Suppressor macrophage treated with lipopolysaccharide for 4 hours (primary cell): ENCODE measurements at regions not wholly inside any gene's neighbourhood (a gene's known extent, or its start where the extent isn't known, plus 50 kb on each side); places are given as distances from the start of the nearest gene placed in this dataset.
"Not testable (repeated sequence)": the region's sequence is repeated elsewhere in the genome, so short reads cannot be mapped to it uniquely, and the experiment has no call there.

ENCODE experiments used
- DNase-seq: peaks from one replicate; pipeline ENCODE4 v3.0.0-alpha.2; 2020

DNA sequence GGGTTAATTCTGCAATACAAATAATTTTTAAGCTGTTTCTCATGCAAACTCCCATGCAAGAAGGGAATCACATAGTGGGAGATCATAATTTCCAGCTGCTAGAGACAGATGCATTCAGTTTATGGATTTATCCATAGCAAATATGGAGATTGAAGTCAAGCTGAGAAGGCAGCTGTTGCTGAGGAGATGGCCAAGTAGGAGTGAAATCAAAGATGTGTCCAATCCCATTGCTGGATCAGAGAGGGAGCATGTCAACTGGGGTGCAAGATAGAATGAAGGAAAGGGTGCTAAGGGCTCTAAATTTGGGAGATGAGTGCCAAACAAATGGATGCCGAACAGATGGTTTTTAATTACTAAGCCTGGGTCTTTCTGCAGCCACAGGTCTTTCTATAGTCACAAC is 504.5 kb downstream of the NFIB start:
- DNase-seq: no peak

DNA sequence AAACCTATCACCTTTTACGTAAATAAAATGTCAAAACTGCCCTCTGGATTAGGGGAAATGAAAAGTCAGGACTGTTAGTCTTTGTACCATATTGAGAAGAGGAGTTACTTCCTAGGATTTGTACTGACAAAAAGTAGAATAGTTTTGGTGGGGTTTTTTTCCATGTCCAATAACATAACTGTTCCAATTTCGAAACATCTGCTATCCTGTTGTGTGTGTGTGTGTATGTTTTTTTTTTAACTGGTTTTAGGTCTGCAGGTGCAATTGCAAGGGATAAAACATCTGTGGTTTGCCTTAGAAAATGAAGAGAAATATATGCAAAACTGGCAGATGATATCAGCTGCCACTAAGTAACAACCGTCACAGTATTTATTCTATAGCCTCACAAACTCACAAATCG is 506.8 kb downstream of the NFIB start:
- no peak for DNase-seq

DNA sequence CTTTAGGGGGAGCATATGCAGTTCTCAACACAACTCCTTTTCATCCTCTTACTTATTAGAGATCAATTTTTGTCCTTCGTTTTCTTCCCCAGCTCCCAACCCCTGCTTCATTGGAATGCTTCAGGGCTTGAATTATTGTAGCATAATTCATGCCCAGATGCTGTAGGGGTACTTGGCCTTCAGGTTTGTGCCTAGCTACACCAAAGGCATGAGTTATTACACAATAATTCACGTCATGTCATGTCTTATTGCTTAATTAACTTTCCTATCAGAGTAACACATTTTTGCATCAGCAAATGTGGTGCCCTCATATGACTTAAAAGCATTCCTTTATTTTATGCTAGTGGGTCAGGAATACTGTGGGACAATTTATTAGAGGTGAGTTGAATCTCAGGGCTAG is 507.2 kb downstream of the NFIB start:
- DNase-seq: no peak

DNA sequence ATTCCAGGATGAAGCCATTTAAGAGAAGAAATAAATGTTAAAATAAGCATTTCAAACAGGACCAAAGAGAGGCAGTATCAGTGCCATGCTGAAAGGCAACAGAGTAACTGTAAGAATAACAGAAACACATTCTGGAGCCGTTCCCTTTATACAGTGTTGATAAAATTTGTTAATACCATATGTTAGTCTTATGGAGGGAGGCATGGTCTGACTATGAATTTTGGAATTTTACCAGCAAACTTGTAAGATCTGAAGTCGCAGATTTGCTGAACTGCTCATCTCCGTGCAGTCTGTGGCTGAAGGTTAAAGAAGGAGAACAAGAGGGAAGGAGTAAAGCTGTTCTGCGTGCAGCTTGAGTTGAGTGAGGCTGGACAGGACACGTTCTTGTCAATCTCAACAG is 508.4 kb downstream of the NFIB start:
- DNase-seq: no peak

DNA sequence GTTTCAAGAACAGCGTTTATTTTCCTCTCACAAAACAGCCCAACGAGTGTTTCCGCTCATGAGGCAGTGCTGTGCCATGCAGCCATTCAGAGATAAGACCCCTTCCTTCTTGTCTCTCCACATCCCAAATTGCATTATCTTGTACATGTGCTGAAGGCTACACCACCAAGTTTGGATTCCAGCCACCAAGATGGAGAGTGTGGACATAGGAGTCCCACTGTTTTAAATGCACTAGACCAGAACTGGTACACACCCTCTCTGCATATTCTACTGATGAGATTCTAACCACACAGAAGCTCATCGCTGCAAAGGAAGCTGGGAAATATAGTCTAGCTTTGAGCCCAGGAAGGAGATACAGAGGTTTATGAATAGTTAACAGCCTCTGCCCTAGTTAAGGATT is 509.4 kb downstream of the NFIB start:
- DNase-seq: no peak

DNA sequence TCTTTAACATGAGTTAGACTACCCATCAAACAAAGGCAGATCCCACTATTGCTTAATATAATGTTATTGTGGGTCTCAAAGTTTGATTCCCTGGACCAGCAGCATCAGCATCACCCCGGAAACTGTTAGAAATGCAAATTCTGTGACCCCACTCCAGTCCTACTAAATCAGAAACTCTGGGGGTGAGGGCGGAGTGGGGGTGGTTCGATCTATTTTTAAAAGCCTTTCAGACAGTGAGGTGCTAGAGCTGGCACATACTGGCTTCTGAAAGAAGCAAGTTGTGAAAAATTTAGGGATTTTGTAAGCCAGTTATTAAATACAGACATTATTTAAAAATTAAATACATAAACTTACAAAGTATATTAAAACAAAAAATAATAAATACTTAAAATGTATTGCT is 513.2 kb downstream of the NFIB start:
- DNase-seq: no peak

DNA sequence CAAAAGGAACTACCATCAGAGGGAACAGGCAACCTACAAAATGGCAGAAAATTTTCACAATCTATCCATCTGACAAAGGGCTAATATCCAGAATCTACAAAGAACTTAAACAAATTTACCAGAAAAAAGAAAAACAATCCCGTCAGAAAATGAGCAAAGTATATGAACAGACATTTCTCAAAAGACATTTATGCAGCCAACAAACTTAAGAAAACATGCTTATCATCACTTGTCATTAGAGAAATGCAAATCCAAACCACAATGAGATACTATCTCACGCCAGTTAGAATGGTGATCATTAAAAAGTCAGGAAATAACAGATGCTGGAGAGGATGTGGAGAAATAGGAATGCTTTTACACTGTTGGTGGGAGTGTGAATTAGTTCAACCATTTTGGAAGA is 516.2 kb downstream of the NFIB start:
- not testable (repeated sequence) for DNase-seq

DNA sequence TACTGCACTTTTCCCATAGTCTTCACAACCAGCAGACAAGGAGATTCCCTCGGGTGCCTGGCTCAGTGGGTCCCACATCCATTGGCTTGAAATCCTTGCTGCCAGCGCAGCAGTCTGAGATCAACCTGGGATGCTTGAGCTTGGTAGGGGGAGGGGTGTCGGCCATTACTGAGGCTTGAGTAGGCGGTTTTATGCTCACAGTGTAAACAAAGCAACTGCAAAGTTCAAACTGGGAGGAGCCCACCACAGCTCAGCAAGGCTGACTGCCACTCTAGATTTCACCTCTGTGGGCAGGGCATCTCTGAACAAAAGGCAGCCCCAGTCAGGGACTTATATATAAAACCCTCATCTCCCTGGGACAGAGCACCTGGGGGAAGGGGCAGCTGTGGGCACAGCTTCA is 512.3 kb upstream of the MPDZ start:
- DNase-seq: no peak

DNA sequence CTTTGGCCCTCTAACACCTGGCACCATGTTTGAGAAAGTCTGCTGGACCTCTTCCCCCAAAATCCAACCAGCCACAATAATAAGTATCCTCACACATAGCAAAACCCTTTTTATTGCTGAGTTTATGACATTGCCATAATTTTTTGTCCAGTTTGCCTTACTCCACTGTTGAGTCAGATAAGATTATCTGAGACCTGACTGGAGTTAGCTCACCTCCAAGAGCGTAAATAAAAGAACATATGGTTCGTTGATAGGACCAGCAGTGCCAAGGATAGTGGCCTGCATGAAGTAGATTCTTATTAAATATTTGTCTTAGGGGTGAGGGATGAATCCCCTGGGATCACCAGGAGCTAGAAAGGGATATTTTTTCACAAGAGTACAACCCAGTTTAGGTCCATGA is 510.6 kb upstream of the MPDZ start:
- DNase-seq: no peak

DNA sequence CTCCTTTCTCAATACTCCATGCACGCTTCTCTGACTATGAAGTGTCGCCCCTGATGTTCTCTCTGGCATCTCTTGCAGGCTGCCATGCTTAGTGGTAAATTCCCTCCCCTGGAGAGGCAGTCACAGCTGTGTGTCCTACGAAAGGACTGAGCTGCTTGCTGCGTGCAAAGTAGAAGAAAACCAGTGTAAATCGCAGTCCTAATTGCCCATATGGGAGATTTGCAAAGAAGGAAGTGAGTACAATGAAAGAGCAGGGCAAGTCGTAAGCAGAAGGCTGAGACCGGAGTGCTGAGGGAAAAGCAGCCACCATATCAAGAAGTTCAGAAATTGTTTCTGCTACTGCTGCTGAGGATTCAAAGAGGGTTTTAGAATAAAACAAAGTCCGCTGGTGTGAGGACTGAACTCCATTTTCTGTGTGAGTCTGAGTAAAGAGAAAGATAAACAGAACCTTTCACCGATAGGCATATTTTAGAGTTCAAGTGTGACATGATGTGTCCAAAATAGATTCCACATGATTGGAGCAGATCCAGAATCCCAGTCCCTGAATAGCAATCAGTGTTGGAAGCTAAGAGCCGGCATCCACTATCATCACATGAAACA is 507.8 kb upstream of the MPDZ start:
- no peak for DNase-seq

DNA sequence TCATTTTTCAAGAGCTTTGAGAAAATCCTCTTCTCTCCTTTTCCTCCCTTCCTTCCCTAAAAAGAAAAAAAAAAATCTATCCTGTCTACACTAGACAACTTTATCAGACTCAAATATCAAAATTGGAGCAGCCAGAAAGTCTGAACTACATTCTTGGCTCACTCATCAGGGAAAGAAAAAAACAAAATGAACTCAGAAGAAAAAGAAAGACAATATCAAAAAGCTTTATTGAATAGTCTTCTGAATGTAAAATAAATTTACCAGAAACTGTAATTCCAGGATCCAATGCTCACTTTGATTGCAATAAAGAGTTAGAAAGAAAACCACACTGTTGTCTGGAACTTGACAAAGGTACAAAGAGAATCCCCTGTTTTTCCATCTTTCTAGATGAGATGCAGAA is 507.2 kb upstream of the MPDZ start:
- DNase-seq: no peak

DNA sequence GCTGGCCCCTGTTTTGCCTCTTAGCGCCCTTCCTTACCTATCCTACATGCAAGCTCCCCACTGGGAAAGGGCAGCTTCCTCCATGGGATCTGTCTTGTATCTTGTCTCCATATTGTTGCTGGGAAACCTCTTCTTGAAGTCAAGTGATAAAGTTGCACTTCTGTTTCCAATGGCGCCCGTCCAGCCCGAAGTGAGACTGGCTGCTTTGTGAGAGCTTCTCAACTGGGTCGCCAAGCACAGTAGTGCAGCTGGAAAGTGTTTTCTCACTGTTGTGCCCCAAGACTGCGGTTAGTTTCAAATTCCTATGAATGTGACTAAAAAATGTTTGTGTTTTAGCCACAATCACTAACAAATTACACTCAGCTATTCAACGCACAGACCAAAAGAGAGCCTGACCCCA is 506.6 kb upstream of the MPDZ start:
- DNase-seq: no peak

DNA sequence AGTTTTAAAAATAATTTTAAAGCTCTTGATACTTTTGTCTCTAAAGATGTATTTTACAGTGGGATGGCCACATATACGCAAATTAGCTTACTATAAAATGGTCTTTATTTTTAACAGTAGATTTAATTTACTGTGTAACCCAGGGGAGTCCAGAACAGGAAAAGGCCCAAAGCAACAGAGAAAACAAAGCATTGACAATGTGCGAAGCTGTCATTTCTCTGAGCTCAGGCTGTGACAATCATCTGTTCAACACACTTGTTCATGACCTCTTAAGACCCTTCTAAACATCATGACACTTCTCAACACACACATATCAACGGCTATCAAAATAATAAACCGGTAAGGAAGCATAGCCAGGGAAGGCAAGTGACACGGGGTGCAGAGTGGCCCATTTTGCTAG is 499.6 kb upstream of the MPDZ start:
- no peak for DNase-seq

DNA sequence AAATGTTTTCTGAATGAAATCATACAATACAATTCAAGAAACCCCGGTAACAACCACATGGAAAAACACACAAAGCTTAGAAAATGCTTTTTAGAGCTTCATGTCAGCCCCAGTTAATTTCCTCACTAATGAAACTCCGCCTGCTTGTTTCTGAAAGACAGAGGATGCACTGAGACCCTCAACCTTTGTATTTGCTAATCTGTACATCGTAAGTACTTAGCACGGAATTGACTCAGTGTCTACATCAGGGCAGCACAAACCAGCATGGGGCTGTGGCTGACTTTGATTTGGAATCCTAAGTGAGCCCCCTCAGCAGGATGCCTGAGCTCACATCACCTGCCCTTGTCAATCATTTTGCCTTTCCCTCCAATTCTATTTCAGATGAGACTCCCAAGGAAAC is 499.1 kb upstream of the MPDZ start:
- no peak for DNase-seq

DNA sequence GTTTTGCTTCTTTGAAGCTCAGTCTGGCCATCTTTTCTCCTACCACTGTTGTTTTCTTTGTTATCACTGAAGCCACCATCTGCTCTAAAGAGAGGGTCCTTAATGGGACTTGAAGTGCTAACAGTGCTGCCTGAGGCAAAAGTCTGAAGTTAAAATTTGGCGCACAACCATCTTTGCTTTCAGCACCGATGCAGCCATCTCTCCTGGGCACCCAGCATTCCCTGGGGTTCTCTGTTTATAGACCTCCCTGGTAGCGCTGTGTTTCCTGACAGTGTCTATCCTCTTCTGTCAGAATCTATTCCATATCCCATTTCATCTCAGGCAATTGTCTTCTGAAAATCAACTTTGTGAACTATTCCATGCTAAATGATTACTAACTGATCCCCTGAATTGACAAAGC is 491.5 kb upstream of the MPDZ start:
- DNase-seq: no peak

DNA sequence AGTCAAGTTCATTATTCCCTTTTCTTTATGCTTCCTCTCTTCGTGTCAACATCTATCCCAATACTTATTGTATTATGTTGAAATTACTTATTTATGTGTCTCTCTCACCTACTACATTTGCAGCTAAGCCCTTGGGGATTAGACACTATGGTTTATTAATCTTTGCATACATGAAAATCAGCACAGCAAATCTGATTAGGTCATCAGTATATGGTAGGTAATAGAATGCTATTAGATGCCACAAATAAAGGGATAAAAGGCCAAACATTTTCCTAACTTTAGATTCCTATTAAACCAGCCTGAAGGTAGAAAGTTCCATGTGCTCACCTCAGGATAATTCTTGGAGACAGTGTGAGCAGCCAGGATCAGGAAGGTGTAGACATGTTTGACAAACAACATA is 490.1 kb upstream of the MPDZ start:
- no peak for DNase-seq

DNA sequence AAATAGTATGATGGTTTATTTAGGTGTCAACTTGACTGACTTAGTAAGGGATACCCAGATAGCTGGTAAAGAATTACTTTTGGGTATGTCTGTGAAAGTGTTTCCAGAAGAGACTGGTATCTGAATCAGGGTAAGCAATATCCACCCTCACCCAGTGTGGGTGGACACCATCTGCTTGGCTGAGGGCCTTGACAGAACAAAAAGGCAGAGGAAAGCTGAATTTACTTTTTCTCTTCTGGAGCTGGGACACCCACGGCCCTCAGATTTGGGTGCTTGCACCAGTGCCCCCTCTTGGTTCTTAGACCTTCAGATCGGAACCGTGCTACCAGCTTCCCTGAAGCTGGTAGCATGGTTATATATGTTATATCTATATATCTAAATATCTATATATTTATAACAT is 489.5 kb upstream of the MPDZ start:
- no peak for DNase-seq

DNA sequence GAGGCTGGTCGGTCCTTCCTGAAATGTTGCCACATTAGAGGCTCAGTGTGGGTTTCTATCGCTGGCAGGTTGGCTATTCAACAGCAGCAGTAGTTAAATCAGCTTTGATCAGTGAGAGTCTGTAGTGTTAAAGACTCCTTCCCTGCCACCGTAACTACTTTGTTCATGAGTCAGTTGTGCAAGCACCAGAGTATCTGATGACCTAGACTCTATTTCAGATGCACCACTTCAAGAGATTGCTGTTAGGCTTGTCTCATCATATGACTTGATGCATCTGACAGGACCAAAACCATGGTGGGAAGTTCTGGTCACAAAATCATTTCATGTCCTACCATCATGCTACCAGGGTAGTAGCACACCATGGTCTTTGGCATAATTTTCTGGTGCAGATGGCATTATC is 482.7 kb upstream of the MPDZ start:
- no peak for DNase-seq

DNA sequence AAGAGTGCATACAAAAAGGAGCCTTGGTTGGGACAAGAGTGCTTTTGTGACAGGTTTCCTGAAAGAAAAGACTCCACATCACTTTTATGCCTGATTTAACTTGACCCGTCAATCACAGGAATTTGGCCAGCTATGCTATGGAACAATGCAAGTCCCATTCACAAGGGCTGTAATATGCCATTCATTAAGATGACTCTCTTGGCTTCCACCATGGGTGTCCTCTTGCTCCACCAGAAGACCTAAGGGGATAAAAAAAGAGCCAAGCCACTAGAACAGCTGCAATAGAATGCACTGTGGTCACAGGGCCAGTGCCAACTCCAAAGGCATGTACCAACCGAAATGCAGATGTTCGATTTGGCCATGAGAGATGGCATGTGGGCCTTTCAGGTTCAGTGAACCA is 480.1 kb upstream of the MPDZ start:
- no peak for DNase-seq

DNA sequence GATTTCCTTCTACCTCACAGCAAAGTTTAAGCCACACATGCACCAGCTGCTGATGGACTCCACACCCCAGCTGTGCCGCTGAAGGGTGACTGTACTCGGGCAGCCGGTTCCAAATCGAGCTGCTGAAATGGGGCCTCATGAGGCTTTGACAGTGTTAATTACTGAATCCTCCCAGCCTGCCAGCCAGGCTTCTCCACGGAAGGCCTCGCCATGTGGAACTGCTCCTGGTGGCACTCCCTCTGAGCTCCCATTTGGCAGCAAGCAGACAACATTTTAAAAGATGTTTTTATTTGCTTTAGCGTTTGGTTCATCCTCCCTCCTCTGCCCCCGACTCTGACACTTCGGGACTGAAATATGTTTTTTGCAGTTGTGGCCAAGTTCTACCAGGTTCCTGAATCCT is 479.4 kb upstream of the MPDZ start:
- no peak for DNase-seq

DNA sequence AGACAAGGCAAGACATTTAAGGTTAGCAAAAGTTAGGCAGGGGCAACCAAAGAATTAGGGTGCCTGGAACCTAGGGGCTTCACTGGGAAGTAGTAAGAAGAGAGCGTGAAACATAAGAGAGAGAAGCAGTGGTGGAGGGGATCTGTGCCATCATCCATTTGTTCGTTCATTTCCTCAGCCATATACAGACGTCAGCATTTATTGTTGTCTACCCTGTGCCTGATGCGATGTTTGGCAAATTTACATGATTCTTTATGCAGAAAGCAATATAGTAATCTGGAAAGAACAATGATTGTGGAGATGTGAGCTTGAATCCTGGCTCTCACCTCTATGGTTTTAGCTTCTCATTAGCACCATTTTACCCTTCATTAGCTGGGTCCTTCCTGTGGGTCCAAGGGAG is 477.5 kb upstream of the MPDZ start:
- DNase-seq: no peak

DNA sequence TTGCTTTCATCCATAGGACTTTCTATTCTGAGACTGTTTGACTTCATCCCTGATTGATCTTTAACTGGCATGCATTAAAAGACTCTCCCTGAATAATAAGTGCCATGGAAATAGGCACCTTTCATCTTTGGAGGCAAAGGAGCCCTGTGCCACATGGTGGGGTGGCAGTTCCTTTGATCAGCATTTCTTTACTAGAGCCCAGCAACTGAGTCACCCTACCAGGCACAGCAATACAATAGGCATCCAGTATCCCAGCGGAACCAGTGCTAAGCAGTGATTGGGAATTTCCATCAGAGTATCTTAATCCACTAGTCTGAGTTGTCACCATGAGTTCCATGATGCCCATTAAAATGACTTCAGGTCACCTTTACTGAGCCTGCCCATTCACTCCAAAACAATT is 476.1 kb upstream of the MPDZ start:
- no peak for DNase-seq

DNA sequence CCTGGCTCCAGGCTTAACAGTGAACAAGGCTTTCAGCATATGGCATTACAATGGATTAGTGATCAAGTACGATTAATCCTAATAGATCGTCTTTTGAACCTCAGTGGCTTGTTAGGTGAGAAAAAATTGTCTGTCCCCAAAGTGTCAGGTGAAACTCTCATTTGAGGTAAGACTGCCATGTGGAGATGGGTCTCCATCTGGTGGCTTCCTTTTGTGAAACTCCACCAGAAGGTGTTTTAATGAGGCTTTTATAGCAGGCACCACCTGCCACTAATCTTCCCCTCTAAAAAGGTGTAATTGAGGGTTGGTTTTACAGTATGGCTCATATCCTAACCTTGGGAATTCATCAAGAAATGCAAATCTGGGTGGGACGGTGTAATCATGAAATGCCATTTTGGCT is 471.1 kb upstream of the MPDZ start:
- DNase-seq: no peak

DNA sequence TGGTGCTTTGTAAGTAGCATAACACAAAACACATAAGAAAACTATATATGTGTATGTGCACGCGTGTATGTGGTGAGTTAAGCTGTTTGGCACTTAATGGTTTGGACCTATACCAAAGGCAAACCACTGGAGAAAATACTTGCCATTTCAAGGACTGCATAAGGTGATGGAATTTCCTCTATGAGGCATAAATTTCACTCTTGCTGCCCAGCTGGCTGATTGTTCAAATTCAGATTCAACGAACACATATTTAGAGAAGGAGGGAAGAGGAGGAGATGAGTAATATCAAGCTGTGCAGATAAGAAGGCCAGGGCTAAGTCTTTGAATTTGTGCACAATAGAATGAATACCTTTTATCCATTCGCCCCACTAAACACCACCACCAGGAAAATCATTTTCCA is 470.6 kb upstream of the MPDZ start:
- DNase-seq: no peak

DNA sequence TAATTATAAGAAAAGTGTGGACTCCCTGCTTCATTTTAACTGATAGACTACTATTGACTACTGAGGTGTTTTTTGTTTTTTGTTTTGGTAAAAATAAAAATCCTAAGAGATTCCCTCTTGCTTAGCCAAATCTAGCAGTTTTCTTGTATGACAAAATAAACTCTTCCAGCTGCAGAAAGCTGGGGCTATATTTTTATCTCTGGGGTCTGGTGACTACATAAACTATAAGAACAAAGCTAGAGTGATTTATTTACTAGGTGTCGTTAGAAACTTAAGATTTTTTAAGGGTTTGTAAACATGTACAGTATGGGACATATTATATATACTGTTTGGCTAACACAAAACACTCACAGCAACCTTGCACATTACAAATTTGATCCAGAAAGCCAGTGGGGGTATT is 467.4 kb upstream of the MPDZ start:
- no peak for DNase-seq

DNA sequence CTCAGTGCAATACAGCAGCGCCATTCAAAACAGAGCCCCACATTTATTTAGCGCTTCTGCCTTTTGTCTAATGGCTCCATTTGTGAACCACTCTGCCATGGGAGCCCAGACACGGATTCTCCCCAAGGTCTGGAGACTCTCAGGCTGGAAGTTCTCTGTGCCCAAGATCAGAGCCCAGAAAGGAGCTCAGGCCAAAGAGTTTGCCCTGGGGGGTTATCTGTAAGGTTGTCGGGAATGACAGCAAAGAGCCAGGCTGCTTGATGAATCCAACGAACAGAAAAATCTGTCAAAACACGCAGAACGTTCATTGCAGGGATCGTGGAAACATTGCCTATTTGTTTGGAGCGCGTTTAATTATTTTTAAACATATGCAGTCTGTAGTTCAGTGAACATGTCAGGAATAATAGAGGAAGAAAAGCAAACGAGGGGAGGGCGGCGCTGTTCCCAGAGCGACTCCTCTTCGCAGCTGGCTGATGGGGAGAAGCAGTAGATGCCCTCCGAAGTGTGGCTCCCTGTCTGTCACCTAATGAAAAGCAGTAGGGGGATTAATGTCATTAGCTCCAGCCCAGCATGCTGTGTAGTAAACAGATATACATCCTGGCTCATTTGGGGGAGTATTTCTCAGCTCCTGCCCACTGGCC is 464.9 kb upstream of the MPDZ start:
- no peak for DNase-seq
